IMR-90 (cell line): ENCODE measurements at regions not wholly inside any gene's neighbourhood (a gene's known extent, or its start where the extent isn't known, plus 50 kb on each side); places are given as distances from the start of the nearest gene placed in this dataset.

Source experiments
- CEBPB ChIP-seq: IDR thresholded peaks from 2 replicates; pipeline ENCODE4 v1.6.1; 2012; ENCODE audit warnings: low read depth, low read length, improper control_type of control experiment
- FOS ChIP-seq: fragments of 150-350 bp; IDR thresholded peaks from 2 replicates; pipeline ENCODE4 v1.6.1; 2016; ENCODE audit warnings: low read depth, low read length
- MAZ ChIP-seq: IDR thresholded peaks from 2 replicates; pipeline ENCODE4 v1.6.1; 2012; ENCODE audit warnings: low read depth, mild to moderate bottlenecking, low read length, improper control_type of control experiment, moderate library complexity, borderline replicate concordance
- MXI1 ChIP-seq: IDR thresholded peaks from 2 replicates; pipeline ENCODE4 v1.6.1; 2012; ENCODE audit warnings: low read depth, mild to moderate bottlenecking, low read length, moderate library complexity, borderline replicate concordance
- NFE2L2 ChIP-seq: fragments of 150-350 bp; IDR thresholded peaks from 2 replicates; pipeline ENCODE4 v1.6.1; 2016; ENCODE audit warnings: low read depth, mild to moderate bottlenecking, low read length
- POLR2A ChIP-seq: IDR thresholded peaks from 2 replicates; pipeline ENCODE4 v1.6.1; 2012; ENCODE audit warnings: mild to moderate bottlenecking, low read depth, low read length
- RAD21 ChIP-seq: IDR thresholded peaks from 2 replicates; pipeline ENCODE4 v1.6.1; 2012; ENCODE audit warnings: low read length, improper control_type of control experiment
- SMC3 ChIP-seq: fragments of 150-350 bp; IDR thresholded peaks from 2 replicates; pipeline ENCODE4 v1.6.1; 2016; ENCODE audit warnings: low read depth, mild to moderate bottlenecking, antibody characterized with exemption, low read length, moderate library complexity
- TF ChIP-seq, protein P1 (sequence below): conservative IDR thresholded peaks from 2 replicates; pipeline ENCODE4 v1.5.1; 2012; ENCODE audit warnings: mild to moderate bottlenecking, low read depth, low read length, improper control_type of control experiment
- TF ChIP-seq, protein P2 (sequence below): fragments of 150-350 bp; IDR thresholded peaks from 2 replicates; pipeline ENCODE4 v1.6.1; 2016; ENCODE audit warnings: low read depth, mild to moderate bottlenecking, low read length, moderate library complexity, borderline replicate concordance

DNA sequence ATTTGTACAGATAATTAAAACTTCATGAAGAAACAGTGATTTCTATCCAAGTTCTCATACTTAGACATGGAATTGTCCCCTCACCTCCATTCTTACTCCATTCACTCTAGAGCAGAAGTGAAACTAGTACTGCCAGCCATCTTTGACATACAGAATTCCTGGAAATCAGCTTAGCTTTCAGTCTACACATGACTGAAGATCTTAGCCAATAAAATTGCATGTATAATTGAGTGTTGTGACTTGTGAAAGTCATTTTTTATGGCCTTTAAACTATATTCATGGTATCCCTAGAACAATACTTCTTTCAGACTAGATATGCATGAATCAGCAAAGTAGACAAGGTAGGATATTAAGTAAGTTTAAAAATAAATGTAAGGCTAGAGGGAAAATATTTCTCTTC is 705.2 kb upstream of the ZNF608 start:
- TF ChIP-seq, protein P1, sequence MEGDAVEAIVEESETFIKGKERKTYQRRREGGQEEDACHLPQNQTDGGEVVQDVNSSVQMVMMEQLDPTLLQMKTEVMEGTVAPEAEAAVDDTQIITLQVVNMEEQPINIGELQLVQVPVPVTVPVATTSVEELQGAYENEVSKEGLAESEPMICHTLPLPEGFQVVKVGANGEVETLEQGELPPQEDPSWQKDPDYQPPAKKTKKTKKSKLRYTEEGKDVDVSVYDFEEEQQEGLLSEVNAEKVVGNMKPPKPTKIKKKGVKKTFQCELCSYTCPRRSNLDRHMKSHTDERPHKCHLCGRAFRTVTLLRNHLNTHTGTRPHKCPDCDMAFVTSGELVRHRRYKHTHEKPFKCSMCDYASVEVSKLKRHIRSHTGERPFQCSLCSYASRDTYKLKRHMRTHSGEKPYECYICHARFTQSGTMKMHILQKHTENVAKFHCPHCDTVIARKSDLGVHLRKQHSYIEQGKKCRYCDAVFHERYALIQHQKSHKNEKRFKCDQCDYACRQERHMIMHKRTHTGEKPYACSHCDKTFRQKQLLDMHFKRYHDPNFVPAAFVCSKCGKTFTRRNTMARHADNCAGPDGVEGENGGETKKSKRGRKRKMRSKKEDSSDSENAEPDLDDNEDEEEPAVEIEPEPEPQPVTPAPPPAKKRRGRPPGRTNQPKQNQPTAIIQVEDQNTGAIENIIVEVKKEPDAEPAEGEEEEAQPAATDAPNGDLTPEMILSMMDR = no peak
- no peak for TF ChIP-seq FOS
- TF ChIP-seq MAZ = no peak
- no peak for TF ChIP-seq POLR2A
- TF ChIP-seq NFE2L2 = no peak
- TF ChIP-seq SMC3 = no peak
- TF ChIP-seq RAD21 = no peak
- no peak for TF ChIP-seq CEBPB
- TF ChIP-seq, protein P2, sequence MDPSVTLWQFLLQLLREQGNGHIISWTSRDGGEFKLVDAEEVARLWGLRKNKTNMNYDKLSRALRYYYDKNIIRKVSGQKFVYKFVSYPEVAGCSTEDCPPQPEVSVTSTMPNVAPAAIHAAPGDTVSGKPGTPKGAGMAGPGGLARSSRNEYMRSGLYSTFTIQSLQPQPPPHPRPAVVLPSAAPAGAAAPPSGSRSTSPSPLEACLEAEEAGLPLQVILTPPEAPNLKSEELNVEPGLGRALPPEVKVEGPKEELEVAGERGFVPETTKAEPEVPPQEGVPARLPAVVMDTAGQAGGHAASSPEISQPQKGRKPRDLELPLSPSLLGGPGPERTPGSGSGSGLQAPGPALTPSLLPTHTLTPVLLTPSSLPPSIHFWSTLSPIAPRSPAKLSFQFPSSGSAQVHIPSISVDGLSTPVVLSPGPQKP = no peak
- TF ChIP-seq MXI1 = no peak
